ENCODE measurements at regions not wholly inside any gene's neighbourhood (a gene's known extent, or its start where the extent isn't known, plus 50 kb on each side); places are given as distances from the start of the nearest gene placed in this dataset.

DNA sequence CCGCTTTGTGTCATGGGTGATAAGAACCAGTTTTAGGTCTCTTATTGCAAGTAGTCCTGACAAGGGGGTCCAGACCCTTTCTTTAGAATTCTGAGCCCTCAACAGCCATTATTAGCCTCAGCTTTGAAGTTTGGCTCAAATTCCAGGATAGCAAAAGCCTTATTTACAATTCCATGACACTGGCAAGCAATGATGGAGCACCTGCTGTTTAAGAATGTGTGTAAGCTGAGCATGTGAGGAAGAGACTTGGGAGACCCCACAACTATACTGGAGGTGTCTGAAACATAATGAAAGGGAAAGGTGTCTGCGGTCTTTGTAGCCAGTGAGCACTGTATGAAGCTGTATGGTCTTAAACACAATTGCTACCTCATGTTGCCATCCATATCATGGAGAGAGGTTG lies 119.8 kb downstream of the TBX5 start:
- TF ChIP-seq, protein P1, sequence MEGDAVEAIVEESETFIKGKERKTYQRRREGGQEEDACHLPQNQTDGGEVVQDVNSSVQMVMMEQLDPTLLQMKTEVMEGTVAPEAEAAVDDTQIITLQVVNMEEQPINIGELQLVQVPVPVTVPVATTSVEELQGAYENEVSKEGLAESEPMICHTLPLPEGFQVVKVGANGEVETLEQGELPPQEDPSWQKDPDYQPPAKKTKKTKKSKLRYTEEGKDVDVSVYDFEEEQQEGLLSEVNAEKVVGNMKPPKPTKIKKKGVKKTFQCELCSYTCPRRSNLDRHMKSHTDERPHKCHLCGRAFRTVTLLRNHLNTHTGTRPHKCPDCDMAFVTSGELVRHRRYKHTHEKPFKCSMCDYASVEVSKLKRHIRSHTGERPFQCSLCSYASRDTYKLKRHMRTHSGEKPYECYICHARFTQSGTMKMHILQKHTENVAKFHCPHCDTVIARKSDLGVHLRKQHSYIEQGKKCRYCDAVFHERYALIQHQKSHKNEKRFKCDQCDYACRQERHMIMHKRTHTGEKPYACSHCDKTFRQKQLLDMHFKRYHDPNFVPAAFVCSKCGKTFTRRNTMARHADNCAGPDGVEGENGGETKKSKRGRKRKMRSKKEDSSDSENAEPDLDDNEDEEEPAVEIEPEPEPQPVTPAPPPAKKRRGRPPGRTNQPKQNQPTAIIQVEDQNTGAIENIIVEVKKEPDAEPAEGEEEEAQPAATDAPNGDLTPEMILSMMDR (IDR thresholded peaks at IDR 0.05) = no peak

DNA sequence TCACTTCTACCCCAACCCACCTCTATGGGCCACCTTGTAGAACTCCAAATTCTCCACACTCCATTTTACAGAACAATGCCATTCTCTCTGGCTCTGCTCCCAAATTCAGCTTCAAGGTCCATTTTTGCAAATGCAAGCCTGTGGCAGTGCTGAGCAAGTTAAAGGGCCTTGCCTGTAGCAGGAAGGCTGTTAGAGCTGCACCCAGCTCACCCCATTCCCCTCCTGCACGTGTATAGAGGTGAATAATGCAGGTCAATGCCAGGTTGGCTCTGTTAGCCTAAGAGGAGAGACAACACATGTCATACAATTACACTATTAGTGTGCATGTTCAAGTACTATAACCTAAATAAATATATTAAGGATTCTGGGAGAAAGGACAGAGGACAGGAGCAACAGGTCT lies 120.4 kb downstream of the TBX5 start:
- TF ChIP-seq, protein P1 (IDR thresholded peaks at IDR 0.05) = no peak

DNA sequence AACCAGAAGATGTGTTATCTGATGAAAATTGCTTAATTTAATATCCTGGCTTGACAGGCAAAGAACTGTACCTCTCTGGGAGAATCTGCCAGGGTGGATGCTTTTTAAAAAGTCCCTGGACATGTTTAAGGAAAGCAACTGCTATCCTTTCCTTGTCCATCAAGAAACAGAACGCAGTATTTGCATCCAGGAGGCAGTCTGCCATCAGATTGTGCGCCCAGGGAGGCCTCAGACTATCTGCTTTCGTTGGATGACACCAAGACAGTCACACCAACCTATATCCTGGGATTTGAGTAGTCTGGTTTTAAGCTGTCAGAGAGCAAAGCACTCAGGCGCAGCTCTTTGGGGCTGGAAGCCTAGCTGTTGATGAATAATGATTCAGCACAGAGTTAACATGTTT lies 121.9 kb downstream of the TBX5 start:
- TF ChIP-seq, protein P1 (IDR thresholded peaks at IDR 0.05) = no peak

DNA sequence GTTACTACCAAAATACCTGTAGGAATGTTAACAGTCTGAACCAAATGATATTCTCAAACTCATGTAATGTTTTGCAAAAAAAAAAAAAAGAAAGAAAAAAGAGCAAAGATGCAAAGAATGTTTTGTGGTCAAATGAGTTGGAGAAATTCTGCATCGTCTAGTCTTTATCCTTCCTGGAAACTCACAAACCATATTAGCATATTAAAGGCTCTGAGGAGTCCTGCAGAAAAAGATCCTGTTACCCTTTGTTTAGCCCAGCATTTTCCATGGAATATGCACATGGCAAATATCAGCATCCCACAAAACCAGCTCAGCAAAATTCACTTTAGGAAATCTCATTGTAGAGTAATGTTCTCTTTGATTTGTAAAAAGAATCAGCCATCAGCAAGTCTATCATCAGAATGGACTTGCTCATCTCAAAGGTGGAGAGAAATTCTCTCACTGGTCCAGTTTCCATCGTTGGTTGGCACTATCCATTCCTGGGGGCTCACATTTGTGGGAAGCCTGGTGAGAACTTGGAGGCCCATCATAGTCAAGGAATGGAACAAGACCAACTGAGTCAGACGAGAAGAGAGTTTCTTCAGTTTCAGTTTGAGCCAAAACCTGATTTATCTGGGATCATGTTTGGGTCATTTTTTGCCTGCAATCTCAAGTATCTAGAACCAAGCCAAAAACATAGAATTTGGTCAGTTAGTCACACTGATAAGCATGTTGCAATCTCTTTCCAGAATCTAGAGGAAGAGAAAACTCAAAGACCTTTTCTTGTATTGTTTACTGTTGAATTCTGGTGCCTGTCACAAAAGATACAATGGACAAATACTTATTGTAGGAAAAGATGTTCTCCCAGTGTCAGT lies 129.8 kb downstream of the TBX5 start:
- TF ChIP-seq, protein P1 (IDR thresholded peaks at IDR 0.05) = no peak

DNA sequence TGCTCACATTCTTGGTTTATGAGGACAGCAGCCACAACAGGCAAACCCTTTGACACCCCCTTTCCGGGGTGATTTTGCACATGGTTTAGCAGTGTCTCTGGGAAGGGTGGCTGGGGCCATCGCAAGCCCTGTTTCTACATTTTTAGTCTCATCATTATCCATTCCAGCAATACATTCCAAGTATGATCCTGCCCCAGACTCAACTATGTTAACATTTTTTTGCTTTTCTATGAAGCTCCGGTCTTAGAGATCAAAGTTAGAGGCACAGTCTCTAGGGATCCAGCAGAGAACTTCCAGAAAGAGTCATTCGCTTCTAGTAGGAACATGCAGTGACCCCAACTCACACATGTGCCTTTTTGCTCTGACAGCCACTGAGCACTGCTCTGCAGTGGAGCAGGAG lies 130.9 kb downstream of the TBX5 start:
- TF ChIP-seq, protein P1 (IDR thresholded peaks at IDR 0.05) = no peak

DNA sequence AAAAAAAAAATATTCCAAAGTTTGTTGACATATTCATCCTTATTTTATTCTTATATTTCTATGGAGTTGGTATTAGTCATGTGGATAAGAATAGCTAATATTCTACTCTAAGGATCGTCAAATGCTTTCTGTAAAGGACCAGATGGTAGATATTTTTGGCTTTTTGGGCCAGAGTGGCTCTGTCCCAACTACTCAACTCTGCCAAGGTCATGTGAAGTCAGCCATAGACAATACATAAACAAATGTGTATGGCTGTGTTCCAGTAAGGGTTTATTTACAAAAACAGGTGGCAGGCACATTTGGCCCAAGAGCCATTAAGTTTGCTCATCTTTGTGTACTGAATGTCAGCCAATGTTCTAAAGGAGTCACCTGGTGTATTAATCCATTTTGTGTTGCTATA lies 131.8 kb downstream of the TBX5 start:
- TF ChIP-seq, protein P1 (IDR thresholded peaks at IDR 0.05) = no peak

DNA sequence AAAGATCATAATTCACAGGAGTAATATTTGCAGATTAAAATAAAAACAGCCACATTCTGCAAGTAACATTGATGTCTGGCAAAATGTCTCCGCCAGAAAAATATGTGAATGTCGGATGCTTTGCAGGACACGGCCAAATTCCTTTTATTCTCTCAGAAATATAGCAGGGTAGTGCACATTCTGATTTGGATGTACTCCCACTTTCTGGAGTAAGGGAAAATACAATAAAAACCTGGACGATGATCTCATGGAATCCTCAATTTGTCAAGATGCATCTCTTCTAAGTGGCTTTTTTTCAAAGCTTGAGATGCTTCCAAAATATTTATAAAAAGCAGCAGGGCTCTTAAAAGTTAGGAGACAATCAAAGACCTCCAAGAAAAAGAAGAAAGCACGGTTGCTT lies 133.3 kb downstream of the TBX5 start:
- TF ChIP-seq, protein P1 (IDR thresholded peaks at IDR 0.05) = no peak

All from LNCAP (cell line).